Kidney tubule cell (primary cell): ENCODE measurements at regions not wholly inside any gene's neighbourhood (a gene's known extent, or its start where the extent isn't known, plus 50 kb on each side); places are given as distances from the start of the nearest gene placed in this dataset.
A peak's percentile ranks its signal among the peaks of the same experiment; 100 is the strongest.

Source experiments
- DNase-seq: peaks from one replicate; pipeline ENCODE4 v3.0.0-alpha.2; 2018; ENCODE audit warnings: low spot score

GRCh38 chr7:40923626-40924025 is 779.3 kb downstream of the INHBA start:
- DNase-seq, result peak; percentile 71

GRCh38 chr7:40922316-40922670 is 780.6 kb downstream of the INHBA start:
- DNase-seq, result peak; percentile 99

GRCh38 chr7:40921589-40922315 is 781.1 kb downstream of the INHBA start:
- DNase-seq, result no peak

DNA sequence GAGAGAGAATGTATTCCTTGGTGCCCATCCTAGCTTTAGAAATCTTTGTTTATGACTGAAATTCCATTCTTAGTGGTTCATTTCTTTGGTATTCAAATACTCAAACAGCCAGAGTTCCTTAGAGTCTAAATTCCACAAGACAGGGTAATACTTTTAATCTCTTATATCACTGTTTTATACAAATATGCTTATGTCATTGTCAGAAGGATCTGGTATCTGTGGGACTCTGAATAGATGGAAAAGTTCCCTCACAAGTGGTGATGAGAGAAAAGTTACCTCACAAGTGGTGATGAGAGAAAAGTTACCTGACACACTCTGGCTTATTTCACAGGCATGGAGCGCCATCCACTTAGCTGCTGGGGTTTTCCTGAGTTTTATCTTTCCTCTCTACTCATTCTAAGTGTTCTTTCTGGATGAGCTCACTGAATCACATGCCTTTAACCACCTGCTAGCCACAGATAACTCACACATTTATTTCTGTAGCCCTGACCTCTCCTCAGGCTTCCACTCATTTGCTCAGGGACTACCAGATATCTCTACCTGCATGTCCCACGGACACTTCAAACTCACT is 784.0 kb downstream of the SUGCT start:
- DNase-seq, result peak; percentile 96

DNA sequence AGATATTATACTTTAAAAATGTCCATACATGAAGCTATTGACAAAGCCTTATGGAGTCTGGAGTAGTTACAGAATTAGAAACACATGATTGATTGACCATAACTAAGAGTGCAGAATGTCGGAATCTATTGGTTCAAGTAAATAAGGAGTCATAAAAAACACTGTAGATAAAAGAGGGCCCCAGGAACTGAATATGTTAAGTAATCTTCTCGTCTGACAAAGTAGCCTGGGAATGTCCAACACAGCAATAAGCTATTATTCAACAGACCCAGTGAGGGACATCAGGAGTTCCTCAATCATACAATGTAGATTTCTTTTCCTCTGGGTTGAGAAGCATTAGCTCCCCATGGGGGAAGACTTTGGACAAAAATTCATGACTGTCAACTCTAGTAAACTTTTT is 782.0 kb downstream of the SUGCT start:
- peak; percentile 35 for DNase-seq

DNA sequence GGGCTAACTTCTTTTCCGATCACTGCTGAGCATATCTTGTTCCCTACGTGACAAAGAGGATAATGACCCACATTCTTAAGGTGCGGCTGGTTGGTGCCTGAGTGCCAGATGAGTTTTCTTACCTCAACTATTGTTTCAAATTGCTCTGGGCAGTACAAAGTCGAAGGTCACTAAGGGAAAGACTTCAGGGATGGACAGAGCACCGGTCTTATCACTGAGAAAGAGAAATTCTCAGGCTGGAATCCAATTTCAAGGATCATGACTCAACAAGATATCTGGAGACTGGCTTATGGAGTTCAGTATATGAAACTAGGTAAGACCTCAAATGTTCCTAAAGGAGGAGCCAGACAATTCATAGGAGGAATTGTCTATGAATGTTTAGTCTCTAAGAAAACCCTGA is 780.3 kb downstream of the SUGCT start:
- no peak for DNase-seq
